ENCODE measurements at regions not wholly inside any gene's neighbourhood (a gene's known extent, or its start where the extent isn't known, plus 50 kb on each side); places are given as distances from the start of the nearest gene placed in this dataset.

- no peak for DNase-seq
Measured at GRCh38 chr1:13878021-13878420, 178.0 kb downstream of the PRDM2 start.

GRCh38 chr1:13878451-13878850, 178.5 kb downstream of the PRDM2 start:
- DNase-seq = no peak

- no peak for DNase-seq
Measured at GRCh38 chr1:13881385-13882088, 181.5 kb downstream of the PRDM2 start.

- no peak for DNase-seq
Measured at GRCh38 chr1:13888351-13888986, 188.5 kb downstream of the PRDM2 start.

- no peak for DNase-seq
Measured at GRCh38 chr1:13889495-13889894, 189.5 kb downstream of the PRDM2 start.

- no peak for DNase-seq
Measured at GRCh38 chr1:13890766-13891165, 190.8 kb downstream of the PRDM2 start.

GRCh38 chr1:13892198-13892597, 192.2 kb downstream of the PRDM2 start:
- no peak for DNase-seq

- DNase-seq = no peak
Measured at GRCh38 chr1:13892671-13893325, 192.8 kb downstream of the PRDM2 start.

GRCh38 chr1:13893409-13893821, 193.4 kb downstream of the PRDM2 start:
- no peak for DNase-seq

- DNase-seq = no peak
Measured at GRCh38 chr1:13896932-13897331, 196.9 kb downstream of the PRDM2 start.

- no peak for DNase-seq
Measured at GRCh38 chr1:13898406-13898805, 198.4 kb downstream of the PRDM2 start.

GRCh38 chr1:13899856-13900255, 199.9 kb downstream of the PRDM2 start:
- DNase-seq = no peak

GRCh38 chr1:13900583-13900982, 200.6 kb downstream of the PRDM2 start:
- no peak for DNase-seq

- no peak for DNase-seq
Measured at GRCh38 chr1:13901039-13901438, 201.1 kb downstream of the PRDM2 start.

- no peak for DNase-seq
Measured at GRCh38 chr1:13901597-13901996, 201.6 kb downstream of the PRDM2 start.

- no peak for DNase-seq
Measured at GRCh38 chr1:13908128-13908527, 208.1 kb downstream of the PRDM2 start.

GRCh38 chr1:13911697-13912619, 212.0 kb downstream of the PRDM2 start:
- no peak for DNase-seq

- no peak for DNase-seq
Measured at GRCh38 chr1:13913396-13913795, 213.4 kb downstream of the PRDM2 start.

GRCh38 chr1:13916530-13916929, 216.5 kb downstream of the PRDM2 start:
- DNase-seq = no peak

- no peak for DNase-seq
Measured at GRCh38 chr1:13917607-13918006, 217.6 kb downstream of the PRDM2 start.

- no peak for DNase-seq
Measured at GRCh38 chr1:13918862-13919261, 218.9 kb downstream of the PRDM2 start.

- DNase-seq = no peak
Measured at GRCh38 chr1:13921190-13921589, 221.2 kb downstream of the PRDM2 start.

GRCh38 chr1:13922466-13923110, 222.6 kb downstream of the PRDM2 start:
- no peak for DNase-seq

All from activated T-cell treated with anti-CD3 and anti-CD28 coated beads for 4 hours (primary cell).